ENCODE measurements at regions not wholly inside any gene's neighbourhood (a gene's known extent, or its start where the extent isn't known, plus 50 kb on each side); places are given as distances from the start of the nearest gene placed in this dataset.

- Mint-ChIP-seq H3K27ac (no peak overlapping the region), H3K36me3 (ENCODE audit: low read depth) (no peaks in the 10 kb centered on the region), H3K4me1 (peaks cover 7% of the 10 kb centered on the region), H3K27me3 (ENCODE audit: insufficient read depth) (no peaks in the 10 kb centered on the region), H3K9me3 (no peaks in the 10 kb centered on the region), H3K4me3 (no peak overlapping the region)
- Histone ChIP-seq H3K9me3 (ENCODE audit: control insufficient read depth, low read length) (no peaks in the 10 kb centered on the region), H3K4me3 (ENCODE audit: low read length) (no peak overlapping the region), H3K27ac (ENCODE audit: low read depth, low read length) (no peak overlapping the region), H3K36me3 (ENCODE audit: control insufficient read depth, insufficient read depth, low read length) (no peaks in the 10 kb centered on the region), H3K27me3 (ENCODE audit: control insufficient read depth, insufficient read depth, low read length, poor library complexity, severe bottlenecking) (no peaks in the 10 kb centered on the region), H3K9ac (ENCODE audit: extremely low read depth, low read length, poor library complexity, severe bottlenecking) (no peak overlapping the region), H3K4me1 (ENCODE audit: control insufficient read depth, insufficient read depth, low read length) (no peaks in the 10 kb centered on the region)
- DNase-seq, result no peak
- no peak for TF ChIP-seq CTCF (conservative IDR thresholded peaks at IDR 0.05)
- 91 to 92% methylated on average over 12 to 17 of the region's 17 CpGs for WGBS, 2 experiments (ENCODE audit: insufficient coverage in 1 of 2, insufficient read length in 1 of 2)
Observed at GRCh38 chr13:22220151-22221135, 549.6 kb downstream of the FGF9 start.

GRCh38 chr13:22223411-22223810, 552.5 kb downstream of the FGF9 start:
- Histone ChIP-seq H3K27ac (ENCODE audit: low read depth, low read length) (no peak overlapping the region), H3K36me3 (ENCODE audit: control insufficient read depth, insufficient read depth, low read length) (no peaks in the 10 kb centered on the region), H3K9me3 (ENCODE audit: control insufficient read depth, low read length) (no peaks in the 10 kb centered on the region), H3K4me3 (ENCODE audit: low read length) (no peak overlapping the region), H3K4me1 (ENCODE audit: control insufficient read depth, insufficient read depth, low read length) (no peaks in the 10 kb centered on the region), H3K27me3 (ENCODE audit: control insufficient read depth, insufficient read depth, low read length, poor library complexity, severe bottlenecking) (no peaks in the 10 kb centered on the region), H3K9ac (ENCODE audit: extremely low read depth, low read length, poor library complexity, severe bottlenecking) (no peak overlapping the region)
- DNase-seq, result no peak
- H3K9me3 Mint-ChIP-seq, result no peaks in the 10 kb centered on the region
- TF ChIP-seq CTCF (conservative IDR thresholded peaks at IDR 0.05), result no peak
- no peaks in the 10 kb centered on the region for H3K27me3 Mint-ChIP-seq (ENCODE audit: insufficient read depth)
- no peaks in the 10 kb centered on the region for H3K36me3 Mint-ChIP-seq (ENCODE audit: low read depth)
- H3K4me1 Mint-ChIP-seq, result peaks cover 4% of the 10 kb centered on the region
- H3K4me3 Mint-ChIP-seq, result no peak overlapping the region
- H3K27ac Mint-ChIP-seq, result no peak overlapping the region
- WGBS, 2 experiments (ENCODE audit: insufficient coverage in 1 of 2, insufficient read length in 1 of 2), result 89 to 90% methylated on average over 8 of the region's 8 CpGs

- TF ChIP-seq CTCF (conservative IDR thresholded peaks at IDR 0.05), result no peak
- H3K27me3 ChIP-seq (ENCODE audit: control insufficient read depth, insufficient read depth, low read length, poor library complexity, severe bottlenecking), result no peaks in the 10 kb centered on the region
- no peaks in the 10 kb centered on the region for H3K9me3 Mint-ChIP-seq
- H3K4me1 ChIP-seq (ENCODE audit: control insufficient read depth, insufficient read depth, low read length), result no peaks in the 10 kb centered on the region
- WGBS, 2 experiments (ENCODE audit: insufficient coverage in 1 of 2, insufficient read length in 1 of 2), result 52 to 67% methylated on average over 1 to 3 of the region's 4 CpGs
- H3K36me3 Mint-ChIP-seq (ENCODE audit: low read depth), result no peaks in the 10 kb centered on the region
- no peak for DNase-seq
- peaks cover 4% of the 10 kb centered on the region for H3K4me1 Mint-ChIP-seq
- H3K36me3 ChIP-seq (ENCODE audit: control insufficient read depth, insufficient read depth, low read length), result no peaks in the 10 kb centered on the region
- no peaks in the 10 kb centered on the region for H3K27me3 Mint-ChIP-seq (ENCODE audit: insufficient read depth)
- no peaks in the 10 kb centered on the region for H3K9me3 ChIP-seq (ENCODE audit: control insufficient read depth, low read length)
- H3K9ac ChIP-seq (ENCODE audit: extremely low read depth, low read length, poor library complexity, severe bottlenecking), result no peak overlapping the region
- H3K4me3 Mint-ChIP-seq, result no peak overlapping the region
- no peak overlapping the region for H3K27ac Mint-ChIP-seq
- no peak overlapping the region for H3K4me3 ChIP-seq (ENCODE audit: low read length)
- H3K27ac ChIP-seq (ENCODE audit: low read depth, low read length), result no peak overlapping the region
Observed at GRCh38 chr13:22226086-22226485, 555.2 kb downstream of the FGF9 start.
